OCI-LY3 (cell line): ENCODE measurements at regions not wholly inside any gene's neighbourhood (a gene's known extent, or its start where the extent isn't known, plus 50 kb on each side); places are given as distances from the start of the nearest gene placed in this dataset.

ENCODE experiments used
- EZH2phosphoT487 ChIP-seq: fragments of 200-600 bp; shearing (Covaris generic); IDR thresholded peaks from 2 replicates; pipeline ENCODE4 v1.6.1; 2018; ENCODE audit warnings: antibody characterized with exemption, mixed run types, low read depth
- TF ChIP-seq, protein P1 (sequence below): fragments of 200-600, 300-600 bp; sonication (generic); IDR thresholded peaks from 2 replicates; pipeline ENCODE4 v1.5.1; 2014; ENCODE audit warnings: antibody characterized with exemption, low read length, low read depth

- TF ChIP-seq, protein P1, sequence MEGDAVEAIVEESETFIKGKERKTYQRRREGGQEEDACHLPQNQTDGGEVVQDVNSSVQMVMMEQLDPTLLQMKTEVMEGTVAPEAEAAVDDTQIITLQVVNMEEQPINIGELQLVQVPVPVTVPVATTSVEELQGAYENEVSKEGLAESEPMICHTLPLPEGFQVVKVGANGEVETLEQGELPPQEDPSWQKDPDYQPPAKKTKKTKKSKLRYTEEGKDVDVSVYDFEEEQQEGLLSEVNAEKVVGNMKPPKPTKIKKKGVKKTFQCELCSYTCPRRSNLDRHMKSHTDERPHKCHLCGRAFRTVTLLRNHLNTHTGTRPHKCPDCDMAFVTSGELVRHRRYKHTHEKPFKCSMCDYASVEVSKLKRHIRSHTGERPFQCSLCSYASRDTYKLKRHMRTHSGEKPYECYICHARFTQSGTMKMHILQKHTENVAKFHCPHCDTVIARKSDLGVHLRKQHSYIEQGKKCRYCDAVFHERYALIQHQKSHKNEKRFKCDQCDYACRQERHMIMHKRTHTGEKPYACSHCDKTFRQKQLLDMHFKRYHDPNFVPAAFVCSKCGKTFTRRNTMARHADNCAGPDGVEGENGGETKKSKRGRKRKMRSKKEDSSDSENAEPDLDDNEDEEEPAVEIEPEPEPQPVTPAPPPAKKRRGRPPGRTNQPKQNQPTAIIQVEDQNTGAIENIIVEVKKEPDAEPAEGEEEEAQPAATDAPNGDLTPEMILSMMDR = no peak
- TF ChIP-seq EZH2phosphoT487 = no peak
Measured at GRCh38 chr16:86211800-86212199, 298.5 kb upstream of the FOXF1 start.
